KMS-11 (cell line): ENCODE measurements at regions not wholly inside any gene's neighbourhood (a gene's known extent, or its start where the extent isn't known, plus 50 kb on each side); places are given as distances from the start of the nearest gene placed in this dataset.

Experiments used
- H2AFZ ChIP-seq: fragments of 200-600 bp; sonication (generic); 2 replicates; pipeline ENCODE4 v1.6.1; 2016; ENCODE audit warnings: antibody characterized with exemption, mixed run types, low read depth
- H3K27ac ChIP-seq: fragments of 200-600 bp; sonication (generic); 2 replicates; pipeline ENCODE4 v1.6.1; 2016; ENCODE audit warnings: mild to moderate bottlenecking, mixed run types
- H3K27me3 ChIP-seq: fragments of 200-600 bp; sonication (generic); 2 replicates; pipeline ENCODE4 v1.6.1; 2017; ENCODE audit warnings: mild to moderate bottlenecking, low read depth, mixed run types, moderate library complexity; ENCODE audit not compliant: insufficient read depth
- H3K36me3 ChIP-seq: fragments of 200-600 bp; sonication (generic); 2 replicates; pipeline ENCODE4 v1.6.1; 2017; ENCODE audit warnings: mild to moderate bottlenecking, mixed run types; ENCODE audit not compliant: insufficient read depth
- H3K4me1 ChIP-seq: fragments of 200-600 bp; sonication (generic); 2 replicates; pipeline ENCODE4 v1.6.1; 2016; ENCODE audit warnings: mild to moderate bottlenecking, low read depth, mixed run types; ENCODE audit not compliant: poor library complexity, severe bottlenecking
- H3K4me2 ChIP-seq: fragments of 200-600 bp; sonication (generic); 2 replicates; pipeline ENCODE4 v1.7.0; 2016; ENCODE audit warnings: mild to moderate bottlenecking, mixed run types
- H3K4me3 ChIP-seq: fragments of 200-600 bp; sonication (generic); IDR thresholded peaks from 2 replicates; pipeline ENCODE4 v1.6.1; 2017; ENCODE audit warnings: low read depth, low read length, mixed read lengths; ENCODE audit not compliant: insufficient read depth
- H3K79me2 ChIP-seq: fragments of 200-600 bp; sonication (generic); 2 replicates; pipeline ENCODE4 v1.6.1; 2016; ENCODE audit warnings: low read depth, mixed run types; ENCODE audit not compliant: insufficient read depth
- H3K9ac ChIP-seq: fragments of 200-600 bp; sonication (generic); 2 replicates; pipeline ENCODE4 v1.6.1; 2016; ENCODE audit warnings: mild to moderate bottlenecking, mixed run types
- H4K20me1 ChIP-seq: fragments of 200-600 bp; sonication (generic); 2 replicates; pipeline ENCODE4 v1.6.1; 2016; ENCODE audit warnings: mild to moderate bottlenecking, mixed run types; ENCODE audit not compliant: insufficient read depth
- CTCF ChIP-seq: fragments of 200-600 bp; sonication (generic); conservative IDR thresholded peaks from 2 replicates; pipeline ENCODE4 v1.6.1; 2017; ENCODE audit warnings: low read depth, mild to moderate bottlenecking, antibody characterized with exemption, low read length, moderate library complexity, mixed read lengths

- H3K27ac ChIP-seq, result no peak overlapping the region
- H3K4me3 ChIP-seq, result no peak overlapping the region
- no peak overlapping the region for H2AFZ ChIP-seq
- no peak overlapping the region for H3K4me2 ChIP-seq
- no peaks in the 10 kb centered on the region for H3K36me3 ChIP-seq
- no peaks in the 10 kb centered on the region for H3K27me3 ChIP-seq
- H4K20me1 ChIP-seq, result no peaks in the 10 kb centered on the region
- H3K4me1 ChIP-seq, result no peaks in the 10 kb centered on the region
- no peaks in the 10 kb centered on the region for H3K79me2 ChIP-seq
- no peak overlapping the region for H3K9ac ChIP-seq
- TF ChIP-seq CTCF, result no peak
These were observed 134.2 kb upstream of the HNRNPA3 start for GRCh38 chr2:177078416-177078815.

- H4K20me1 ChIP-seq, result no peaks in the 10 kb centered on the region
- no peaks in the 10 kb centered on the region for H3K27me3 ChIP-seq
- H3K4me3 ChIP-seq, result no peak overlapping the region
- no peaks in the 10 kb centered on the region for H3K4me1 ChIP-seq
- TF ChIP-seq CTCF, result no peak
- no peak overlapping the region for H2AFZ ChIP-seq
- H3K9ac ChIP-seq, result no peak overlapping the region
- H3K36me3 ChIP-seq, result no peaks in the 10 kb centered on the region
- H3K79me2 ChIP-seq, result no peaks in the 10 kb centered on the region
- H3K27ac ChIP-seq, result no peak overlapping the region
- H3K4me2 ChIP-seq, result no peak overlapping the region
These were observed 133.7 kb upstream of the HNRNPA3 start for GRCh38 chr2:177078855-177079254.

- Histone ChIP-seq H4K20me1 (no peaks in the 10 kb centered on the region), H3K4me3 (no peak overlapping the region), H3K27me3 (no peaks in the 10 kb centered on the region), H3K27ac (no peak overlapping the region), H3K79me2 (no peaks in the 10 kb centered on the region), H3K36me3 (no peaks in the 10 kb centered on the region), H2AFZ (no peak overlapping the region), H3K4me1 (no peaks in the 10 kb centered on the region), H3K9ac (no peak overlapping the region), H3K4me2 (no peak overlapping the region)
- no peak for TF ChIP-seq CTCF
These were observed 131.8 kb upstream of the HNRNPA3 start for GRCh38 chr2:177080746-177081284.

- H3K4me3 ChIP-seq, result no peak overlapping the region
- H3K27me3 ChIP-seq, result no peaks in the 10 kb centered on the region
- TF ChIP-seq CTCF, result no peak
- no peaks in the 10 kb centered on the region for H4K20me1 ChIP-seq
- no peaks in the 10 kb centered on the region for H3K36me3 ChIP-seq
- no peak overlapping the region for H3K9ac ChIP-seq
- no peak overlapping the region for H3K27ac ChIP-seq
- no peaks in the 10 kb centered on the region for H3K79me2 ChIP-seq
- no peak overlapping the region for H3K4me2 ChIP-seq
- H3K4me1 ChIP-seq, result no peaks in the 10 kb centered on the region
- no peak overlapping the region for H2AFZ ChIP-seq
These were observed 128.0 kb upstream of the HNRNPA3 start for GRCh38 chr2:177084607-177085006.
